Breast epithelium (tissue), 4 donors: ENCODE measurements at regions not wholly inside any gene's neighbourhood (a gene's known extent, or its start where the extent isn't known, plus 50 kb on each side); places are given as distances from the start of the nearest gene placed in this dataset.

Experiments
- DNase-seq, 2 donors: peaks; one replicate each; pipeline ENCODE4 v3.0.0-alpha.2; 2019; ENCODE audit warnings: low spot score in 2 of 2
- H3K27ac ChIP-seq, 2 donors: fragments of 200-600 bp; sonication (generic) in 1 of 2; one replicate each; pipeline ENCODE4 v1.5.1; 2016 to 2019; ENCODE audit warnings: mild to moderate bottlenecking in 1 of 2
- H3K27me3 ChIP-seq, 2 donors: fragments of 200-600 bp; sonication (generic) in 1 of 2; one replicate each; pipeline versions ENCODE4 v1.5.1 to v1.6.0; 2017 to 2019; ENCODE audit warnings: control low read depth in 1 of 2, mild to moderate bottlenecking in 1 of 2
- H3K36me3 ChIP-seq: fragments of 200-600 bp; one replicate; pipeline ENCODE4 v1.5.1; 2019
- H3K4me1 ChIP-seq, 2 donors: fragments of 200-600 bp; sonication (generic); one replicate each; pipeline ENCODE4 v1.5.1; 2016 to 2019; ENCODE audit warnings: control low read depth in 1 of 2
- H3K4me3 ChIP-seq, 3 donors: fragments of 200-600 bp; sonication (generic); 1 replicate in 2 of 3; 2 replicates in 1 of 3; pipeline ENCODE4 v1.5.1; 2016 to 2019; ENCODE audit warnings: mild to moderate bottlenecking in 3 of 3, moderate library complexity in 2 of 3
- H3K9me3 ChIP-seq, 2 donors: fragments of 200-600 bp; sonication (generic) in 1 of 2; one replicate each; pipeline ENCODE4 v1.5.1; 2016 to 2019; ENCODE audit warnings: control low read depth in 1 of 2
- POLR2A ChIP-seq: fragments of 450-650 bp; IDR thresholded peaks from one replicate; pipeline ENCODE4 v1.6.1; 2016; ENCODE audit warnings: antibody characterized with exemption, mild to moderate bottlenecking, moderate library complexity
- POLR2AphosphoS5 ChIP-seq, 3 donors: sonication (generic); formaldehyde crosslinking; IDR thresholded peaks; one replicate each; pipeline ENCODE4 v1.6.1; 2017; ENCODE audit warnings: antibody characterized with exemption in 3 of 3
- intact Hi-C: fragments of 100-400 bp; cut with DNase I; formaldehyde crosslinking; loops from one replicate; pipeline ENCODE4 v1.15.1; 2023; ENCODE audit warnings: low total_unique reads
- TF ChIP-seq, protein P1 (sequence below), 3 donors: fragments of 450-650 bp; IDR thresholded peaks; one replicate each; pipeline ENCODE4 v1.5.1; 2016 to 2017; ENCODE audit warnings: antibody characterized with exemption in 3 of 3, mild to moderate bottlenecking in 3 of 3, moderate library complexity in 3 of 3

DNA sequence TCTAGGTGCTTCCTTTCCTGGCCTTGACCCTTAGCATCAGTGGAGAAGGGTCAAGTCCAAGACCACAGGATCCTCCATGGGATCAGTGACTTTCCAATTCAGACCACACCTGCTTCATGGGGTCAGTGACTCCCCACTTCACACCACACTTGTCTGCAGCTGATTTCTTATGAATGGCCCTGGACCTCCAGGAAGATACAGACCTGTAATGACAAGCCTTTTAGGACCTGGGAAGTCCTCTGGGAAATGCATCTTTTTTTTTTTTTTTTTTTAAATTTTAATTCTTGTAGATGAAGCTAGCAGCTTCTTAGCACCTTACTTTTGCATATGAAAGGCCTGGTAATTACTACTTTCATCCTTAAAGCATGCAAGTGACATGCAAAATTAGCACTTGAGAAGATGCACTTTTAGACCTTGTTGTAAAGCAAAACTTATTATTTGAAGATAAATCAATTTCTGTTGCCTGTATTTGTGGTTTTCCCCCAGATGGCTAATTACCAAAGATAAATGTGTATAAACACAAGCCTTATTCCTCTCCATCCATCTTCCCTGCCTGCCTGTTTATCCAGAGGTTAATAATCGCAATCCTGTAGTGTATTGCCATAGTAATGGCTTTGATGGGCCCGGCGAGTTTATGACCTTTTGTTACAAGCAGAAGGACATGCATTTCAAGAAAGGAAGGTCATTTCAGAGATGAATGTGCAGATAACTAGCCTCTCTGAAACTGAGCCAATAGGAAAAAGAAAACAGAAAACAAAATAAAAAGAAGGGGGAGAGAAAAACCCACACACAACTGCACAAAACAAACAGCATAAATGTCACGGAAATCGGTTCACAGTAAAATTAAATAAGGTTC, 1018.7 kb downstream of the TYW1 start:
- no peak for DNase-seq
- TF ChIP-seq POLR2AphosphoS5 (IDR thresholded peaks at IDR 0.05) = no peak
- TF ChIP-seq, protein P1, sequence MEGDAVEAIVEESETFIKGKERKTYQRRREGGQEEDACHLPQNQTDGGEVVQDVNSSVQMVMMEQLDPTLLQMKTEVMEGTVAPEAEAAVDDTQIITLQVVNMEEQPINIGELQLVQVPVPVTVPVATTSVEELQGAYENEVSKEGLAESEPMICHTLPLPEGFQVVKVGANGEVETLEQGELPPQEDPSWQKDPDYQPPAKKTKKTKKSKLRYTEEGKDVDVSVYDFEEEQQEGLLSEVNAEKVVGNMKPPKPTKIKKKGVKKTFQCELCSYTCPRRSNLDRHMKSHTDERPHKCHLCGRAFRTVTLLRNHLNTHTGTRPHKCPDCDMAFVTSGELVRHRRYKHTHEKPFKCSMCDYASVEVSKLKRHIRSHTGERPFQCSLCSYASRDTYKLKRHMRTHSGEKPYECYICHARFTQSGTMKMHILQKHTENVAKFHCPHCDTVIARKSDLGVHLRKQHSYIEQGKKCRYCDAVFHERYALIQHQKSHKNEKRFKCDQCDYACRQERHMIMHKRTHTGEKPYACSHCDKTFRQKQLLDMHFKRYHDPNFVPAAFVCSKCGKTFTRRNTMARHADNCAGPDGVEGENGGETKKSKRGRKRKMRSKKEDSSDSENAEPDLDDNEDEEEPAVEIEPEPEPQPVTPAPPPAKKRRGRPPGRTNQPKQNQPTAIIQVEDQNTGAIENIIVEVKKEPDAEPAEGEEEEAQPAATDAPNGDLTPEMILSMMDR (IDR thresholded peaks at IDR 0.05) = no peak
- no peak for TF ChIP-seq POLR2A
- no peak overlapping the region for H3K27ac ChIP-seq
- no peaks in the 10 kb centered on the region for H3K27me3 ChIP-seq
- no peaks in the 10 kb centered on the region for H3K4me1 ChIP-seq
- no peaks in the 10 kb centered on the region for H3K36me3 ChIP-seq
- intact Hi-C loops = no loop called here
- H3K4me3 ChIP-seq = no peak overlapping the region
- H3K9me3 ChIP-seq = peaks cover 0 to 4% of the 10 kb centered on the region in 2 donors

- TF ChIP-seq POLR2AphosphoS5 (IDR thresholded peaks at IDR 0.05) (no peak), POLR2A (no peak)
- TF ChIP-seq, protein P1 (IDR thresholded peaks at IDR 0.05) = no peak
- Histone ChIP-seq H3K4me3 (no peak overlapping the region), H3K27ac (no peak overlapping the region), H3K4me1 (no peaks in the 10 kb centered on the region), H3K9me3 (peaks cover 0 to 4% of the 10 kb centered on the region in 2 donors), H3K27me3 (no peaks in the 10 kb centered on the region), H3K36me3 (no peaks in the 10 kb centered on the region)
- intact Hi-C loops = no loop called here
- no peak for DNase-seq
These were observed 1019.4 kb downstream of the TYW1 start for GRCh38 chr7:68015978-68016532.

DNA sequence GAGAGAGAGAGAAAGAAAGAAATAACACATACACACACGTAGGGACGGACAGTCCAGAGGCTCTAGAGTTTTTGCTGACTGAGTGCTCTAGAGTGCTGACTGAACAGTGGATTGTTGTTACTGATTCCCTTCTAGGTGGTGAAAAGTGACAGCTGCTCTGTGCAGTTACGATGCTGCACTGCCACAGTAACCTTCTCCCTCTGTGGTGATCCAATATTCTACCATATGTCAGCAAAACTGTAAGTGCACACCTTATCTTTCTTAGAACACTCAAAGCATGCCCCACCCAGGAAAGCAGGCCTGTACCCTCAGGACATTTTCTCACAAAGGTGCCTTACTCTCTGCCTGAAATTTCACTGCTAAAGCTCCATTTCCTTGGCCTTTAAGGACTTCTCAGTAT, 1023.5 kb downstream of the TYW1 start:
- intact Hi-C loops = no loop called here
- Histone ChIP-seq H3K4me1 (no peaks in the 10 kb centered on the region), H3K27ac (no peak overlapping the region), H3K36me3 (no peaks in the 10 kb centered on the region), H3K27me3 (no peaks in the 10 kb centered on the region), H3K9me3 (no peaks in the 10 kb centered on the region), H3K4me3 (no peak overlapping the region)
- DNase-seq = no peak
- TF ChIP-seq POLR2AphosphoS5 (IDR thresholded peaks at IDR 0.05) = no peak
- no peak for TF ChIP-seq POLR2A
- TF ChIP-seq, protein P1 (IDR thresholded peaks at IDR 0.05) = no peak

- Histone ChIP-seq H3K27me3 (no peaks in the 10 kb centered on the region), H3K4me3 (no peak overlapping the region), H3K9me3 (peaks cover 0 to 8% of the 10 kb centered on the region in 2 donors), H3K4me1 (no peaks in the 10 kb centered on the region), H3K36me3 (no peaks in the 10 kb centered on the region), H3K27ac (no peak overlapping the region)
- intact Hi-C loops = no loop called here
- DNase-seq = no peak
- TF ChIP-seq POLR2AphosphoS5 (IDR thresholded peaks at IDR 0.05) (no peak), POLR2A (no peak)
- TF ChIP-seq, protein P1 (IDR thresholded peaks at IDR 0.05) = no peak
These were observed 1028.7 kb downstream of the TYW1 start for GRCh38 chr7:68025369-68025768.

DNA sequence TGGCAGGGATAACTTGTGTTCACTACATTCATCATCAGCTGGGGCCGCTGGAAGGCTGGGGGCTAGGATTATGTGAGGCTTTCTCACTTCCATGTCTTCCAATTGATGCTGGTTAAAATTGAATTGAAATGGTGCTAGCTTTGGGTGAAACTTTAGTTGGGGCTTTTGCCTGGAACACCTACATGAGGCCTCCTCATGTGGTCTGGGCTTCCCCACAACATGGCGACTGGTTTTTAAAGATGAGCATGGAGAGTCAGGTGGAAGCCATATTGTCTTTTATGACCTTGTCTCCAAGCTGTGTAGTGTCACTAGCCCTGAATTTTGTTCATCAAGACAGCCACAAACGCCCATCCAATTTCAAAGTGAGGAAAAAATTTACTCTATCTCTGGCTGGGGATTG, 1033.9 kb downstream of the TYW1 start:
- Histone ChIP-seq H3K9me3 (peaks cover 0 to 11% of the 10 kb centered on the region in 2 donors), H3K4me1 (no peaks in the 10 kb centered on the region), H3K36me3 (no peaks in the 10 kb centered on the region), H3K4me3 (no peak overlapping the region), H3K27ac (no peak overlapping the region), H3K27me3 (no peaks in the 10 kb centered on the region)
- TF ChIP-seq, protein P1 (IDR thresholded peaks at IDR 0.05) = no peak
- no peak for DNase-seq
- intact Hi-C loops = no loop called here
